C4-2B (cell line): ENCODE measurements at regions not wholly inside any gene's neighbourhood (a gene's known extent, or its start where the extent isn't known, plus 50 kb on each side); places are given as distances from the start of the nearest gene placed in this dataset.

Experiments used
- H3K27ac ChIP-seq: fragments of 450-650 bp; 2 replicates; pipeline ENCODE4 v1.5.1; 2017
- ZFX ChIP-seq: fragments of 450-650 bp; IDR thresholded peaks from 2 replicates; pipeline ENCODE4 v1.6.1; 2017
- TF ChIP-seq, protein P1 (sequence below): fragments of 450-650 bp; conservative IDR thresholded peaks from 2 replicates; pipeline ENCODE4 v1.5.1; 2017; ENCODE audit warnings: mild to moderate bottlenecking

DNA sequence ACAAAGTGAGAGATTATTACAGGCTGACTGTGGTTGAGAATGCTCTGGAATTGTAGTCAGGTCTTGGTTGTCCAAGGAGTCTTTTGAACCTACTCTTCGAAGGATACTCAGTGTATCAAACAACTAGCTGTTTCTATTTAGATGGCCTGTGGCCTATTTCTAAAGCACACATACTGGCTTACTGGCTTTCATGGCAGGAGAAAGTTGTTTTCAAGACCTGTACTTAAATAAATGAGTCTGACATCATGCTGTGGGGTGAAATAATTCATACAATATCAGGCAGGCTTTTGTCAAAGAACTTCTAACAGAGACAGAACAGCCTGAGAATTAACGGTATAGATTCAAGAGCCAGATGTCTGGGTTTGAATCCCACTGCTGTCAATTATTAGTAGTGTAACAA lies 316.7 kb upstream of the SEMA6D start:
- H3K27ac ChIP-seq = no peak overlapping the region
- TF ChIP-seq, protein P1, sequence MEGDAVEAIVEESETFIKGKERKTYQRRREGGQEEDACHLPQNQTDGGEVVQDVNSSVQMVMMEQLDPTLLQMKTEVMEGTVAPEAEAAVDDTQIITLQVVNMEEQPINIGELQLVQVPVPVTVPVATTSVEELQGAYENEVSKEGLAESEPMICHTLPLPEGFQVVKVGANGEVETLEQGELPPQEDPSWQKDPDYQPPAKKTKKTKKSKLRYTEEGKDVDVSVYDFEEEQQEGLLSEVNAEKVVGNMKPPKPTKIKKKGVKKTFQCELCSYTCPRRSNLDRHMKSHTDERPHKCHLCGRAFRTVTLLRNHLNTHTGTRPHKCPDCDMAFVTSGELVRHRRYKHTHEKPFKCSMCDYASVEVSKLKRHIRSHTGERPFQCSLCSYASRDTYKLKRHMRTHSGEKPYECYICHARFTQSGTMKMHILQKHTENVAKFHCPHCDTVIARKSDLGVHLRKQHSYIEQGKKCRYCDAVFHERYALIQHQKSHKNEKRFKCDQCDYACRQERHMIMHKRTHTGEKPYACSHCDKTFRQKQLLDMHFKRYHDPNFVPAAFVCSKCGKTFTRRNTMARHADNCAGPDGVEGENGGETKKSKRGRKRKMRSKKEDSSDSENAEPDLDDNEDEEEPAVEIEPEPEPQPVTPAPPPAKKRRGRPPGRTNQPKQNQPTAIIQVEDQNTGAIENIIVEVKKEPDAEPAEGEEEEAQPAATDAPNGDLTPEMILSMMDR = no peak
- no peak for TF ChIP-seq ZFX

DNA sequence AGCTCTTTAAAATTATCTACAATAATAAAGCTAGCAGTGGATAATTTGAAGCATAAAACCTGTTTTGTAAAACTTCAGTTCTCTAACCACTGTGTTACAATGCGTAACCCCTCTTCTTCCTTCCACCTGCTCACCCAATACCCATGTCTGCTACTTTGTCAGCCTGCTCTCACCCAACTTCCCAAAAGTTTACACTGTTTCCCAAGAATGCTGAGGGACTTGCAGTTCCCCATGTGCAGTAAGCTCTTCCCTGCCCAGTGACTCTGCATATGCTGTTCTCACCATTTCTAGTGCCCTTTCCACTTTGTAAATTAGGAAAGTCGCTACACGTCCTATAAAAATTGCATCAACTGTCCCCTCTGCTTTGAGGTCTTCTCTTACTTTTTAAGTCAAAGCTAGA lies 315.9 kb upstream of the SEMA6D start:
- no peak overlapping the region for H3K27ac ChIP-seq
- no peak for TF ChIP-seq ZFX
- TF ChIP-seq, protein P1 = no peak

DNA sequence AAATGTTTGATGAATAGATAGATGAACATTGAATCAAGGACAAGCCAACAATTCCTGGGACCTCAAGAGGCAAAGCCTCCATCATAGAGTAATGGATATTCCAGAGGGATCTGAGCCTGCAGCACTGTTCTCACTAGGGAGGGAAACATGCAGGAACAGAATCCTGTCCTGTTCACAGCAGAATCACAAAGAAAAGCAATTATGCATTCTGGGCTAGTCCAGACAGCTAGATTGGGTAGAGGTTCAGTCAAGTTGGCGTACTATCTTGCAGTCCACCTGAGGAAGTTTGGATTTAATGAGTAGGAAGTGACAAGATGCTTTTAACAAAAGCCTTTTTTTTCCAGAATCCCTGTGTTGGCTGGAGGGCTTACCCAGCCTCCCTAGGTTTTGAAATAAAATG lies 314.5 kb upstream of the SEMA6D start:
- no peak overlapping the region for H3K27ac ChIP-seq
- TF ChIP-seq, protein P1 = no peak
- TF ChIP-seq ZFX = no peak

DNA sequence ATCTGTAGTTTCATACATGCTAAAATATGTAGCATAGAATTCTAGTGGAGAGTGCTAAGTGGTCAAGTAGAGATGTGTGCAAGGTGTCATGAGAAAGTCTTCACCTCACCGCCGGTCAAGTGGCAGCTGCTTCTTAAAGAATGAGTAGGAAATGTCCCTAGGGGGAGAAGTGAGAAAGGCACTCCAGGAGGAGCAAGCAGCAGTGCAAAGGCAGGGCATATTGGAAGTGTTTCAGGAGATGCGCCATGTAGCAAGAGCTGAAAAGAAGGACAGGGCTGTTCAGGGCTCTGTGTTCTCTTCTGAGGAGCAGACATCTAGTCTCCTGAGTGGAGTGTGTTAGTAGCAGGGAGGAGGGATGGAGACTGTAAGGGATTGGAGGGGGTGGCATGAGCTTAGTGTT lies 312.4 kb upstream of the SEMA6D start:
- TF ChIP-seq, protein P1 = no peak
- TF ChIP-seq ZFX = no peak
- no peak overlapping the region for H3K27ac ChIP-seq

DNA sequence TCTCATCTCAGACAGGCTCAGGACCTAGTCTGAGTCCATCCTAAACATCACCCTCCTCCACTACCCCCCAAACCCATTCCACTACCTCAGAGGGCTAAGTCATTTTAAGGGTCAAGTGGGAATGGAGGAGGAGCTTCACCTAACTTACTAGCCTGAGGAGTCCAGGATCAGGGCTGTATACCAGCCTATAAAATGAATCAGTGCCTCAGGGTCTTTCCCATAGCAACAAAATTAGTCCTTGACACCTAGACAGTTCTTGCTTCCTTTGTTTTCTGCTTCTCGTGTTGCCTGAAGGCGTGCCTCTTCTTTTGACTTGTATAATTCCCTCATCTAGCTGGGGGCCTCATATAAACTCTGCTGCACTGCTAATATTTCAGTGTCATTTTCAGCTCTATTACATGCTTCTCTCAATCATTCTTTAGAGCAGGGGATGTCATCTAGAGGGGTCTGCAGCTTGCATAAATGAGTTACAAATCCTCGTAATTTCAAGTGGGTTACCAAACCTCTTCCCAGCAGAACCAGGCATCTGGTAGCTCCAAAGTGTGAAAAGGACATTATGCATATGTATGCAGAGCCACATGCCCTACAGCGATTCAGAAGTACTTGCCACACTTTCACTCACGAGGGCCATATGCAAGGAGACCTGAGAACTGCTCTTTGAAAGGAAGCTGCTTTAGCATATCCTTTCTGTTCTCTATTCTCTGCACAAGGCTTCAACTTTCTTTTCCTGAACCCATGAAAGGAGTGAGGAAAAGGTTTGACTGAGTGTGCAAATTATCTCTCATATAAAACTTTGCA lies 311.7 kb upstream of the SEMA6D start:
- no peak for TF ChIP-seq ZFX
- TF ChIP-seq, protein P1 = no peak

DNA sequence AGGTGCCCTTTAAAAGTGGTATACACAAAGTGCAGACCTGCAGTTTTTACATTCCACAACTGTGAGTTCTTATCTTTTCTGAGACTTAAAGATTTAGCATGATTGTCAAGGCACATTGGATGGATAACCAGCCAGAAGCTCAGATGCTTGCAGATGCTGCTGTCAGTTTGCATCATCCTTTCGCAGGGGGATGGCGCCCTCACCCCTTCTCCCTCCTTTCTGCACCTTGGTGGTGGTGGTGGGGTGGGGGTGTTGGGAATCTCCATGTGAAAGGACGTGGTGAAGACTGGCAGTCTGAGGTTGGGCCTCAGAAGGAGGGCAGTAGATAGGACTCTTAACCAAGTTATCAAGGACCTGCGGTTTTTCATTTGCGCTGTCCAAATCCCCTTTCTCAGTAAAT lies 309.6 kb upstream of the SEMA6D start:
- H3K27ac ChIP-seq = no peak overlapping the region
- TF ChIP-seq, protein P1 = no peak
- TF ChIP-seq ZFX = no peak

More for the DNA sequence above, 311.7 kb upstream of the SEMA6D start:
- H3K27ac ChIP-seq = no peak overlapping the region

DNA sequence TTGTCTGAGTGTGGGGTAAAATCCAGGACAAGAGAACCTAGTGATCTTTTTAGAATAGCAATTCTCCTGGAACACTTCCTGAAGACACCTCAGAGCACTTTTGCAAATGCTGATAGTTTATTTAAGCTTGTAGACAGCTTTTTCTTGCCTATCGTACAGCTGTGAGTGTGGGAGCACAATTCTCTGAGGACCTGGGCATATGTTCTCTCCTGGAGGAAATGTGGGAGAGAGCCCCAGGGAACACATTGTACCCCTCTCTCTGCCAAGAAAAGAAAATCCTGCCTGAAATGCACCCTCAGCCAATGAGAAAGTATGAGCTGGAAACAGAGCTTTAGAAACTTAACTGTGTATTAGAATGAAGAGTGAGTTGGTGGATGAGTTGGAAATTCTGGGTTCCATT lies 308.3 kb upstream of the SEMA6D start:
- TF ChIP-seq, protein P1 = no peak
- TF ChIP-seq ZFX = no peak
- no peak overlapping the region for H3K27ac ChIP-seq
